ENCODE measurements at regions not wholly inside any gene's neighbourhood (a gene's known extent, or its start where the extent isn't known, plus 50 kb on each side); places are given as distances from the start of the nearest gene placed in this dataset.

DNA sequence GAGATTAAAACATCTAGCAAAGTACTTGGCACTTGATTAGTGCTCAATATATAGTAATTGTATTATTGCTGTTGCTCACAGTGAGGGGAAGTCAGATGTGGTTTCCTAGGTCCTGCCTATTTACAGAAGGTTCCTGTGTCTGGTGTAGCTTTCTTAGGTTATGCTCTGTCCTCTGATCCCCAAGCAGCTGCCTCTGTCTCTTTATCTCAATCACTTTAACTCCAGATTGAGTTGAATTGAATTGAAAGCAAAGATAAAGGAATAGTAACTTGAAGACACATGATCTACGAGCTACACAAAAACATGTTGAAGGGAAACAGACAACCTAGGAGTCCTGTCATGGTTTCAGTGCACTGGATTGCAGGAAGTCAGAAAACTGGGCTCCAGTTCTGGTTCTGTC is 113.9 kb upstream of the ADAMTSL1 start:
- DNase-seq = no peak

DNA sequence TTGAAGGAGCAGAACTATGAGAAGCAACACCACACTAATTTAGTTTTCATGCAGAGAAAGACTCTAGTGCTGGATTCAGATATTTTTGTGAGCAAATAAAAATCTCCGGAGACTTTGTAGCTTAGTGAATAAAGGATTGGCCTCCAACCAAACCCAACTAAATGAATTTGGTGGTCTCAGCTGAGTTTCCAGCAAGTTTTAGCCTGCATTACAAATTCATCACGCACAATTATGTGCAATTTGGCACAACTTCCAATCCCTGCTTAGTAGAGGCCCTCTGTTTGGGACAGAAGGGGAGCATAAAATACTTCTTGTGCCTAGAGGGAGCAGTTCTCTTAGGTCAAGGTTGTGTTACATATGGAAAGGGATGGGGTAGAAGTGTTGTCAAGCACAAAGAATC is 112.3 kb upstream of the ADAMTSL1 start:
- DNase-seq = no peak

- no peak for DNase-seq
Observed at GRCh38 chr9:18362166-18362565, 111.8 kb upstream of the ADAMTSL1 start.

GRCh38 chr9:18362901-18363685 is 110.9 kb upstream of the ADAMTSL1 start:
- DNase-seq = no peak

GRCh38 chr9:18365651-18366050 is 108.3 kb upstream of the ADAMTSL1 start:
- no peak for DNase-seq

DNA sequence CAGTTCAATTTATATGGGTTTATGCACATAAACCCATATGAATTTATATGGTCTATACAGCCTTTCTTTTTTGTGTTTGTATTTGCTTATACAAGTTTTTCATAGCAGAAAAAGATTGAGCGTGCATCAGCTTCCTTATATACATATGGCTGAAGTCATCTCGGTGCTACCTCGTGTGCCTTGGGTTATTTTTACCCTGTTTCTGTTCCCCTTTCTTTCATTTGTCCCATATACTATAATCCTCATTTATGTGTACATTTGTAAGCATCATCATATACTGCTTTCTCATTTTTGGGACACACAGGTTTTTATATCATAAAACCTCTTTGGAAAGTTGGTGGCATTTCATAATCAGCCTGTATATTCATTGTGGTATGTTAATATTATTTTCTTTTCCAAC is 107.8 kb upstream of the ADAMTSL1 start:
- DNase-seq = no peak

DNA sequence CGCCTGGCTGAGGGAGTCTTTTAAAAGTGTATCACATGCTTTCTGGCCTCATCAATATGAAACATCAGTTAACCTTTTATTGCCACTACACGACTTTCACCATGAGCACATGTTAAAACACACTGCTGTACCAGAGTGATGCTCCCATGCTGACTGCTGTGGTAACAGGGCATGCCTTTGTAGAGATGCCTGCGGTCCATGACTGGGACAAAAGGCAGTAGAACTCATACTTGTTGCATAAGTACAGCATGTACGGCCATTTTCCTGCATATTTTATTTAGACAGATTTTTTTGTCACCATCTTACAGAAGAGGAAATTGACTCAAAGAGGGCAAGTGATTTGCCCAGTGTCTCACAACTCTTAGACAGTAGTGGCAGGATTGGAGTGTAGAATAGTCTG is 105.7 kb upstream of the ADAMTSL1 start:
- DNase-seq = no peak

GRCh38 chr9:18371141-18371540 is 102.8 kb upstream of the ADAMTSL1 start:
- no peak for DNase-seq

GRCh38 chr9:18371621-18372020 is 102.3 kb upstream of the ADAMTSL1 start:
- DNase-seq = no peak

DNA sequence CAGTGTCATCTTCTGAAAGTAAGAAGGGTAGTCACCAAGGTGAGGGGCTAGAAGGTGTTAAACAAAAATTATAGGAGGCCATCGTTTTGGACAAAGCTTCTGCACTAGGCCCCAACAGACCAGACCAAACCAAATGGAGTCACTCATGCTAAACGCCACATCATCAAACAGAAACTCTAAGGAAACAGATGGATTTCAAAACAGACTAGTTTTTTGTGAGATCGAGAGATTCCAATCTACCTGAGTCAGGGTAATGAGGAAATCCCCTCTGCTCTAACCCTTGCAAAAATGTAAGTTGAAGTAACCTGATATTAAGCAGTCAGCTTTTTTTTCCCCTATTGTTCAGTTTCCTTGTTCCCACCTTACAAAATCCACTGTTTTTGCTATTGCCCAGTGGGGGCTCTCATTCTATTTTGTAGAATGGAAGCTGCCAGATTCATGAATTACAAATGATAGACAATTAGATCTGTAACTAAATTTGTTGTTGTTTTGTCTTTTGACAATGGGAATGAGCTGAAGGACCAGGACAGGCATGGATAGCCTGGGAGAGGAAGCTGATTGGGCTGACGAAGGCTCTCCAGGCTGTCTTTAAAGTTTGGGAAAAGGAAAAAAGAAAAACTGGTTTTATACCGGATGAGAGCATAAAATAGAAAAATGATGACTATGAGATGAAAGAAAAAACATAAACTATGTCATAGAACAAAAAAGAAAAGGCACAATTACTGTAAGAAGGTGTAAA is 94.7 kb upstream of the ADAMTSL1 start:
- no peak for DNase-seq

DNA sequence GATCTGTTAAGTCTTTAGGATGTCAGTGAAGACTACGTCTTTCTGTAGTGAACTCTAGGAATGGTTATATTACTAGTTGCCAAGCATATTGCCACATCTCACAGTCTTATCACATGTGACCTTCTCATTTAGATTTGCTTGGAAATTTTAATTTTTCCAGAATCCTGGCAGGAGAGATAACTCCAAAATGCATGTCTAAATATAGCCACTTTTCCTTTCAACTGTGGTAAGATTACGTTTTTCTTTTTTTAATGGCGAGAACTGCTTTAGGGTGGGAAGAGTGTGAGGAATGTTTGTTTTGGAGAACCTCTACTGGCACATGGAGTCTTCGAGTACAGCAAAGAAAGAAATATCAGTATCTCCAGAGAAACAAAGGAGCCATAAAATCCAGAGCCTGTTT is 91.7 kb upstream of the ADAMTSL1 start:
- no peak for DNase-seq

- DNase-seq = no peak
Observed at GRCh38 chr9:18384066-18384465, 89.9 kb upstream of the ADAMTSL1 start.

- DNase-seq = no peak
Observed at GRCh38 chr9:18385696-18386490, 88.1 kb upstream of the ADAMTSL1 start.

GRCh38 chr9:18390393-18390792 is 83.6 kb upstream of the ADAMTSL1 start:
- no peak for DNase-seq

DNA sequence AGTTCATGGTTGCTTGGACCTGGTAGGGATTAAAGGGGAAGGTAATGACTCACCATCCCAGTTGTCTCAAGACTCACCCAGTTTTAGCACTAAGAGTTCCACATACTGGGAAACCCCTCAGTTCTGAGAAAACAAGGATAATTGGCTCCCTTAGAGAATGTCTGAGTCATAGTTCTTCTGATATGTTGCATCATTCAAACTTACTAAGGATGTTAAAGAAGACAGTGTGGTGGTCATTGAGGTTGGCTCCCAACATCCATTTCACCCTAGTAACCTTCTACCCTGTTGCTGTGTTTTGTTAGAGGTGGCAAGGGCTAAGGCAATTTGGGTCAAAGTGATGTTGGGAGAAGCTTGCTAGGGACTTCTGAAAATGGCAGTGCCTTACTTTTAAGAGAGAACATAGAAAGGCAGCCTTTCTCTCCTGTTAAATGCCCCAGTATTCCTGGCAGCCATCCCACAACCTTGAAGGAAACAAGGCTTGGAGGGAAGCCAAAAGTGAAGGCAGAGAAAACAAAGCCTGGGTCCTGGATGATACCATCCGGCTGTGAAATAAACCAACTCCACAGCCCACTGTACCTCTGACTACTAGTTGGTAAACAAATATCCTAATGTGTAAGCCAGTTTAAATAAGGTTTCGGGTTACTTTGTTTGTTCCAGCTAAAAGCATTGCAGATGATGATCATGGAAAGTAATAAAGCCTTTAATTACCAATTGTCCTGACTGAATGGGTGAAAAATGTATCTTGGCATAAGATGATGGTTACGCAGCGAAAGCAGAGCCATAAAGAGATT is 80.4 kb upstream of the ADAMTSL1 start:
- DNase-seq = no peak

DNA sequence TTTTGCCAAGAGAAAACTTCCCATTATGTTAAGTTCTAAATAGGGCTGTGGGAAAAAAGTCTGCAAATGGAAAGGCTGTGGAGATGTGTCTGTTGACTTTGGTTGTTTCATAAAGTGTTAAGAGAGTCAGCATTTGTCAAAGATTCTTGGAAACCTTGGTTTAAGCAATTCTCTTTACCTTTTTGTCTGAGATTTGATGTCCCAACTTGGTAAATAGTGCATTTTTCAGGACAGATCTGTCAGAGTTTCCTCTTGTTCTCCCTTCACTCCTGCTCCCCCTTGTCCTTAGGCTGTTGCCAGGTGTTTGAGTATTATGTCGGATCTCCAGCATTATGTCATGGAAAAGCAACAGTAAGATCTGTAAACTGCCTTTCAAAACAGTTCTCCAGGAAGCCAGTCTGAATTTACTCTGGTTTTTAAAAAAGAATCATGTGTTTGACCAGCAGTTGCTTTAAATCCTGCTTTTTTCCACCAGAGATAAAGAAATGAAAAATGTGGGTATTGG is 79.1 kb upstream of the ADAMTSL1 start:
- no peak for DNase-seq

DNA sequence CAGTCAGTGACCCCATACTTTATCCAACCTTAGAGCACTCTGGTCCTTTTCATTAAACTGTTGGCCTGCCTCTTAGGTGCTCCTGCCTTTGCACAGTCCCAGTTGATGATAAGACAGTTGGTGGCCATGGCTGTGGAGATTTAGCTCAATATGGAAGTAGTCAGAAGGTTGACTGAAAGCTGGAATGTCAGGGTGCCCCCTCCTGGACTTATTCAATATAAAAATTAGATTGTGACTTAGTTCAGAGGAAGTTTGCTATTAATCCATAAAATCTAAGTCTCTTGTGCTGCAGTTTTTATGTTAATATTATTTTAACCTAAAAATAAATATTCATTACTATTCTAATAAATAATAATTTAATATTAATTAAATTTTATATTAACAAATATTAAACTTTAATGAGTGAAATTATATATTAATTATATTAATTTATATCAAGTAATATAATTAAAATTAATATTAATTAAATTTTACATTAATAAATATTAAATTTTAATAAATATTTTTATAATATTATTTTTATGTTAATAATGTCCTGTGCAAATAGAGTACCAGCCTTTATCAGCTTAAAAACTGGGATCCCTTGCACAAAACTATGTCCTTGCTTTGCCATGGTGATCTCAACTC is 77.7 kb upstream of the ADAMTSL1 start:
- DNase-seq = no peak

DNA sequence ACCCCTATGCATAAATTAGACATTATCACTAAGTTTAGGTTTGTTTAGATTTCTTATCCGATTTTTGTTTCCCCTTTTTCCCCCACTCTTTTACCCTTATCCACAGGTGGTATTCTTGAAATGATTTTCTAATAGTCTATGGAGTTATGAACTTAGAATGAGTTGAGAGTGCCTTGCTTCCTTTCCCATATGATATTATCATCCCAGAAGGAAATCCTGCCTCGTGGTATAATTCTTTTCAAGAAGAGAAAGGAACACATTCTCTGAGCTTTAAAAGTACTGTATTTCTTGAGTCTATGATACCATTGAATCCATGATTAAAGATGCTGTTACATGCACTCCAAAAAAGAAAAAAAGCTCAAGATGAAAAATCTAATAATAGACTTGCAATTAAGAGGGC is 76.9 kb upstream of the ADAMTSL1 start:
- no peak for DNase-seq

- DNase-seq = no peak
Observed at GRCh38 chr9:18398038-18398437, 75.9 kb upstream of the ADAMTSL1 start.

DNA sequence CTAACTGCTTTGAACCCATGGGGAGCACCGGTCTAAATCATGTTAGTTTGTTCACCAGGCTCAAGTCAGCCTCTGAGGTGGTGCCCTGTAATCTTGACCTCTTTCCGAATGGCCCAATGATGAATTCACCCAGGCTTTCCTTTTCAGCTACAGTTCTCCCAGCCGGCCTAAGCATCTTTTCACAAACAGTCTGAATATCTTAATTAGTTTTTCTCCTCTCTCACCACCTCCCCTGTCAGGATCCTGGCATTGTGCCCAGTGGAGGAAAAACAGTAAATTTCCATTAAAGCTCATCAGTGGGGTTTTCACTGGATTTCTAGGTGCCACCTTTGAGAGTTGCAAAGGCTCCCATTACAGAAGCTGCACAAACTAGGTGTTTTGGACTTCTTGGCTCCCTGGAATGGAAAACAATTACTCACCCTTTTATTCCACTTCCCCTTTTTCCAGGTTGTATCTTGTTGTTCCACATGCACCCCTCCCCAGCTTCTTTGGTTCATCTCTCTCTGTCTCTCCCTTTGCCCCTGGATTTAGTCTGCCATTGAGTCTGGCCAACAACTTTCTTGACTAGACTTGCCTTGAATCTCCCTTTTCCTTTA is 69.4 kb upstream of the ADAMTSL1 start:
- DNase-seq = no peak

GRCh38 chr9:18405240-18405639 is 68.7 kb upstream of the ADAMTSL1 start:
- no peak for DNase-seq

DNA sequence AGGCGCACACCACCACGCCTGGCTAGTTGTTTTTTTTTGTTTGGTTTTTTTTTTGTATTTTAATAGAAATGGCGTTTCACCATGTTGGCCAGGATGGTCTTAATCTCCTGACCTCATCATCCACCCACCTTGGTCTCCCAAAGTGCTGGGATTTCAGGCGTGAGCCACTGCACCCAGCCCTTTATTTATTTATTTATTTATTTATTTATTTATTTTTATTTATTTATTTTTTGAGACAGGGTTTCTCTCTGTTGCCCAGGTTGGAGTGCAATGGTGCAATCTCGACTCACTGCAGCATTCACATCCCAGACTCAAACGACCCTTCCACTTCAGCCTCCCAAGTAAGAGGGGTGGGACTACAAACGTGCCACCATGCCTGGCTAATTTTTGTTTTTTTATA is 63.0 kb upstream of the ADAMTSL1 start:
- DNase-seq = no peak
